ENCODE measurements at regions not wholly inside any gene's neighbourhood (a gene's known extent, or its start where the extent isn't known, plus 50 kb on each side); places are given as distances from the start of the nearest gene placed in this dataset.

- TF ChIP-seq, protein P1, sequence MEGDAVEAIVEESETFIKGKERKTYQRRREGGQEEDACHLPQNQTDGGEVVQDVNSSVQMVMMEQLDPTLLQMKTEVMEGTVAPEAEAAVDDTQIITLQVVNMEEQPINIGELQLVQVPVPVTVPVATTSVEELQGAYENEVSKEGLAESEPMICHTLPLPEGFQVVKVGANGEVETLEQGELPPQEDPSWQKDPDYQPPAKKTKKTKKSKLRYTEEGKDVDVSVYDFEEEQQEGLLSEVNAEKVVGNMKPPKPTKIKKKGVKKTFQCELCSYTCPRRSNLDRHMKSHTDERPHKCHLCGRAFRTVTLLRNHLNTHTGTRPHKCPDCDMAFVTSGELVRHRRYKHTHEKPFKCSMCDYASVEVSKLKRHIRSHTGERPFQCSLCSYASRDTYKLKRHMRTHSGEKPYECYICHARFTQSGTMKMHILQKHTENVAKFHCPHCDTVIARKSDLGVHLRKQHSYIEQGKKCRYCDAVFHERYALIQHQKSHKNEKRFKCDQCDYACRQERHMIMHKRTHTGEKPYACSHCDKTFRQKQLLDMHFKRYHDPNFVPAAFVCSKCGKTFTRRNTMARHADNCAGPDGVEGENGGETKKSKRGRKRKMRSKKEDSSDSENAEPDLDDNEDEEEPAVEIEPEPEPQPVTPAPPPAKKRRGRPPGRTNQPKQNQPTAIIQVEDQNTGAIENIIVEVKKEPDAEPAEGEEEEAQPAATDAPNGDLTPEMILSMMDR (IDR thresholded peaks at IDR 0.05) = no peak
- no peak for TF ChIP-seq POLR2AphosphoS5 (IDR thresholded peaks at IDR 0.05)
These were observed 243.3 kb upstream of the MOCS1 start for GRCh38 chr6:40177598-40177997.

All from sigmoid colon (tissue), 4 donors.